ENCODE measurements at regions not wholly inside any gene's neighbourhood (a gene's known extent, or its start where the extent isn't known, plus 50 kb on each side); places are given as distances from the start of the nearest gene placed in this dataset.

DNA sequence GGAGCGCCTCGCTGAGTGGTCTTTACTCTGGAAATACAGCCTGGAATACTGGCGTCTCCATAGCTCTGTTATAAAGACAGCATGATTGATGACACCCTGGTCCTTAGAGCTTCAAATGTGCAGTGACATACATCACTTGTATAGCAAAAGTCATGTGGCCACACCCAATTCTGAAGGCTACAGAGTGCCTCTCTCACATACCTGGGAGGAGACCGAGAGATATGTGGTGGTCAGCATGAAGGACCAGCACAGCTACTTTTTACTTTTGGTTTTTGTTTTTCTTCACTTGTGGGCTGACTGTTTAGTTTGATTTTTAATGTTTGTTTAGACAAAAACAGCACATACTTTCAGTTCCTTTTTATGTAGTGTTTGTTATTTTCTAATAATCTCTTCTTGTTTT, 938.5 kb upstream of the SOX11 start:
- H3K27me3 ChIP-seq (ENCODE audit: insufficient read depth, low read length) = no peaks in the 10 kb centered on the region
- CTCF ChIA-PET = no interaction called here
- H3K79me2 ChIP-seq (ENCODE audit: insufficient read depth, low read length) = no peaks in the 10 kb centered on the region
- DNase-seq (ENCODE audit: low read depth, low spot score) (no peak), ATAC-seq (no peak)
- H3K27ac ChIP-seq (ENCODE audit: low read depth, low read length) = no peak overlapping the region
- POLR2A ChIA-PET = no interaction called here
- no peak overlapping the region for H3K4me2 ChIP-seq (ENCODE audit: low read length)
- BruUV-seq (replicated peaks) = no TSS peak
- H2AFZ ChIP-seq (ENCODE audit: low read depth, low read length, poor library complexity, severe bottlenecking) = no peak overlapping the region
- H3K9ac ChIP-seq (ENCODE audit: low read length) = no peak overlapping the region
- peaks cover 13 to 24% of the 10 kb centered on the region in 2 experiments; a peak in 2 of 4 replicates for H3K9me3 ChIP-seq (ENCODE audit: control insufficient read depth in 1 of 2, insufficient read depth in 1 of 2, low read depth in 1 of 2, low read length in 2 of 2)
- no peaks in the 10 kb centered on the region for H3K4me1 ChIP-seq (ENCODE audit: control insufficient read depth in 1 of 2, insufficient read depth in 2 of 2, low read length in 2 of 2)
- intact Hi-C loops (cut with micrococcal nuclease) = no loop called here
- H4K20me1 ChIP-seq (ENCODE audit: insufficient read depth) = no peaks in the 10 kb centered on the region
- H3K36me3 ChIP-seq (ENCODE audit: control insufficient read depth in 1 of 2, insufficient read depth in 2 of 2, low read length in 2 of 2) = no peaks in the 10 kb centered on the region
- no peaks in the 10 kb centered on the region for H3K9me2 ChIP-seq (ENCODE audit: insufficient read depth)
- TF ChIP-seq, protein P1, sequence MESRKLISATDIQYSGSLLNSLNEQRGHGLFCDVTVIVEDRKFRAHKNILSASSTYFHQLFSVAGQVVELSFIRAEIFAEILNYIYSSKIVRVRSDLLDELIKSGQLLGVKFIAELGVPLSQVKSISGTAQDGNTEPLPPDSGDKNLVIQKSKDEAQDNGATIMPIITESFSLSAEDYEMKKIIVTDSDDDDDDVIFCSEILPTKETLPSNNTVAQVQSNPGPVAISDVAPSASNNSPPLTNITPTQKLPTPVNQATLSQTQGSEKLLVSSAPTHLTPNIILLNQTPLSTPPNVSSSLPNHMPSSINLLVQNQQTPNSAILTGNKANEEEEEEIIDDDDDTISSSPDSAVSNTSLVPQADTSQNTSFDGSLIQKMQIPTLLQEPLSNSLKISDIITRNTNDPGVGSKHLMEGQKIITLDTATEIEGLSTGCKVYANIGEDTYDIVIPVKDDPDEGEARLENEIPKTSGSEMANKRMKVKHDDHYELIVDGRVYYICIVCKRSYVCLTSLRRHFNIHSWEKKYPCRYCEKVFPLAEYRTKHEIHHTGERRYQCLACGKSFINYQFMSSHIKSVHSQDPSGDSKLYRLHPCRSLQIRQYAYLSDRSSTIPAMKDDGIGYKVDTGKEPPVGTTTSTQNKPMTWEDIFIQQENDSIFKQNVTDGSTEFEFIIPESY (IDR thresholded peaks at IDR 0.05; ENCODE audit: extremely low read depth, insufficient replicate concordance, low read length) = no peak
- TF ChIP-seq RAD21 (IDR thresholded peaks at IDR 0.05; ENCODE audit: low read depth) (no peak), ELF1 (IDR thresholded peaks at IDR 0.05; ENCODE audit: borderline replicate concordance, low read depth) (no peak), YY1 (IDR thresholded peaks at IDR 0.05; ENCODE audit: extremely low read depth, insufficient replicate concordance, low read depth, low read length) (no peak), ZFX (IDR thresholded peaks at IDR 0.05) (no peak), EZH2phosphoT487 (IDR thresholded peaks at IDR 0.05; ENCODE audit: borderline replicate concordance) (no peak), FOSL1 (IDR thresholded peaks at IDR 0.05; ENCODE audit: low read depth) (no peak), EGR1 (IDR thresholded peaks at IDR 0.05; ENCODE audit: low read depth) (no peak), EZH2 (IDR thresholded peaks at IDR 0.05) (no peak)
- TF ChIP-seq, protein P2, sequence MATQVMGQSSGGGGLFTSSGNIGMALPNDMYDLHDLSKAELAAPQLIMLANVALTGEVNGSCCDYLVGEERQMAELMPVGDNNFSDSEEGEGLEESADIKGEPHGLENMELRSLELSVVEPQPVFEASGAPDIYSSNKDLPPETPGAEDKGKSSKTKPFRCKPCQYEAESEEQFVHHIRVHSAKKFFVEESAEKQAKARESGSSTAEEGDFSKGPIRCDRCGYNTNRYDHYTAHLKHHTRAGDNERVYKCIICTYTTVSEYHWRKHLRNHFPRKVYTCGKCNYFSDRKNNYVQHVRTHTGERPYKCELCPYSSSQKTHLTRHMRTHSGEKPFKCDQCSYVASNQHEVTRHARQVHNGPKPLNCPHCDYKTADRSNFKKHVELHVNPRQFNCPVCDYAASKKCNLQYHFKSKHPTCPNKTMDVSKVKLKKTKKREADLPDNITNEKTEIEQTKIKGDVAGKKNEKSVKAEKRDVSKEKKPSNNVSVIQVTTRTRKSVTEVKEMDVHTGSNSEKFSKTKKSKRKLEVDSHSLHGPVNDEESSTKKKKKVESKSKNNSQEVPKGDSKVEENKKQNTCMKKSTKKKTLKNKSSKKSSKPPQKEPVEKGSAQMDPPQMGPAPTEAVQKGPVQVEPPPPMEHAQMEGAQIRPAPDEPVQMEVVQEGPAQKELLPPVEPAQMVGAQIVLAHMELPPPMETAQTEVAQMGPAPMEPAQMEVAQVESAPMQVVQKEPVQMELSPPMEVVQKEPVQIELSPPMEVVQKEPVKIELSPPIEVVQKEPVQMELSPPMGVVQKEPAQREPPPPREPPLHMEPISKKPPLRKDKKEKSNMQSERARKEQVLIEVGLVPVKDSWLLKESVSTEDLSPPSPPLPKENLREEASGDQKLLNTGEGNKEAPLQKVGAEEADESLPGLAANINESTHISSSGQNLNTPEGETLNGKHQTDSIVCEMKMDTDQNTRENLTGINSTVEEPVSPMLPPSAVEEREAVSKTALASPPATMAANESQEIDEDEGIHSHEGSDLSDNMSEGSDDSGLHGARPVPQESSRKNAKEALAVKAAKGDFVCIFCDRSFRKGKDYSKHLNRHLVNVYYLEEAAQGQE (IDR thresholded peaks at IDR 0.05; ENCODE audit: low read depth) = no peak
- RAD21 ChIA-PET (ENCODE audit: low non-redundant PET in 1 of 2, low total read pairs in 2 of 2, uncharacterized antibody in 2 of 2, unreplicated experiment in 2 of 2) = no interaction called here
- H3K4me3 ChIP-seq (replicated peaks in 1 of 2; ENCODE audit: low read depth in 1 of 2, low read length in 2 of 2) = no peak overlapping the region
